HG02870 (cell line): ENCODE measurements at regions not wholly inside any gene's neighbourhood (a gene's known extent, or its start where the extent isn't known, plus 50 kb on each side); places are given as distances from the start of the nearest gene placed in this dataset.
"Not testable (repeated sequence)": the region's sequence is repeated elsewhere in the genome, so short reads cannot be mapped to it uniquely, and the experiment has no call there.

Source experiments
- ATAC-seq: cut with Tn5 transposase; IDR thresholded peaks from one replicate; pipeline ENCODE4 v1.9.1; 2021; ENCODE audit warnings: mild to moderate bottlenecking, moderate library complexity; ENCODE audit not compliant: unreplicated experiment

GRCh38 chr14:97808541-97808940 lies 1011.4 kb downstream of the VRK1 start:
- ATAC-seq: not testable (repeated sequence)

GRCh38 chr14:97813556-97813955 lies 1016.4 kb downstream of the VRK1 start:
- no peak for ATAC-seq

- no peak for ATAC-seq
Observed at GRCh38 chr14:97820781-97821180, 1023.6 kb downstream of the VRK1 start.

GRCh38 chr14:97824218-97824617 lies 1027.0 kb downstream of the VRK1 start:
- ATAC-seq: no peak

GRCh38 chr14:97827746-97828145 lies 1030.6 kb downstream of the VRK1 start:
- ATAC-seq: no peak

- ATAC-seq: no peak
Observed at GRCh38 chr14:97832776-97833175, 1035.6 kb downstream of the VRK1 start.

GRCh38 chr14:97838986-97839385 lies 1041.8 kb downstream of the VRK1 start:
- no peak for ATAC-seq

- ATAC-seq: no peak
Observed at GRCh38 chr14:97840159-97840558, 1043.0 kb downstream of the VRK1 start.

- ATAC-seq: no peak
Observed at GRCh38 chr14:97841762-97842161, 1044.6 kb downstream of the VRK1 start.

- ATAC-seq: no peak
Observed at GRCh38 chr14:97843066-97843465, 1045.9 kb downstream of the VRK1 start.

- ATAC-seq: no peak
Observed at GRCh38 chr14:97844042-97844441, 1046.9 kb downstream of the VRK1 start.

- ATAC-seq: no peak
Observed at GRCh38 chr14:97846156-97846555, 1049.0 kb downstream of the VRK1 start.

GRCh38 chr14:97848317-97848980 lies 1051.3 kb downstream of the VRK1 start:
- ATAC-seq: no peak

- no peak for ATAC-seq
Observed at GRCh38 chr14:97850466-97850865, 1053.3 kb downstream of the VRK1 start.

- no peak for ATAC-seq
Observed at GRCh38 chr14:97850886-97851285, 1053.7 kb downstream of the VRK1 start.

- no peak for ATAC-seq
Observed at GRCh38 chr14:97851428-97851995, 1054.3 kb downstream of the VRK1 start.

GRCh38 chr14:97854918-97855317 lies 1057.7 kb downstream of the VRK1 start:
- no peak for ATAC-seq

GRCh38 chr14:97866195-97866594 lies 1069.0 kb downstream of the VRK1 start:
- no peak for ATAC-seq

- no peak for ATAC-seq
Observed at GRCh38 chr14:97866664-97867063, 1069.5 kb downstream of the VRK1 start.

GRCh38 chr14:97873291-97873690 lies 1076.1 kb downstream of the VRK1 start:
- ATAC-seq: no peak

- ATAC-seq: no peak
Observed at GRCh38 chr14:97874394-97874793, 1077.2 kb downstream of the VRK1 start.

GRCh38 chr14:97878206-97878605 lies 1081.0 kb downstream of the VRK1 start:
- no peak for ATAC-seq

- ATAC-seq: no peak
Observed at GRCh38 chr14:97878727-97879126, 1081.5 kb downstream of the VRK1 start.
